MM.1S (cell line): ENCODE measurements at regions not wholly inside any gene's neighbourhood (a gene's known extent, or its start where the extent isn't known, plus 50 kb on each side); places are given as distances from the start of the nearest gene placed in this dataset.

Source experiments
- DNase-seq: peaks from one replicate; pipeline ENCODE4 v3.0.0-alpha.2; 2015
- H2AFZ ChIP-seq: fragments of 300-600 bp; sonication (generic); 2 replicates; pipeline ENCODE4 v1.6.0; 2016; ENCODE audit warnings: antibody characterized with exemption, low read length
- H3F3A ChIP-seq: fragments of 300-600 bp; sonication (generic); 2 replicates; pipeline ENCODE4 v1.6.1; 2016; ENCODE audit warnings: mild to moderate bottlenecking, antibody characterized with exemption, low read length, moderate library complexity, mixed read lengths; ENCODE audit not compliant: insufficient read depth
- H3K27ac ChIP-seq: fragments of 300-600 bp; sonication (generic); 2 replicates; pipeline ENCODE4 v1.5.1; 2016; ENCODE audit warnings: mild to moderate bottlenecking, low read length
- H3K27me3 ChIP-seq: fragments of 300-600 bp; sonication (generic); replicated peaks from 2 replicates; pipeline ENCODE4 v1.6.0; 2016; ENCODE audit warnings: low read length; ENCODE audit not compliant: insufficient read depth
- H3K36me3 ChIP-seq: fragments of 300-600 bp; sonication (generic); replicated peaks from 2 replicates; pipeline ENCODE4 v1.6.1; 2016; ENCODE audit warnings: mild to moderate bottlenecking, low read length, mixed read lengths; ENCODE audit not compliant: insufficient read depth
- H3K4me1 ChIP-seq: fragments of 300-600 bp; sonication (generic); 2 replicates; pipeline ENCODE4 v1.6.1; 2016; ENCODE audit warnings: low read length, mixed read lengths
- H3K4me2 ChIP-seq: fragments of 300-600 bp; sonication (generic); 2 replicates; pipeline ENCODE4 v1.6.0; 2016; ENCODE audit warnings: low read depth, low read length
- H3K4me3 ChIP-seq: fragments of 300-600 bp; sonication (generic); 2 replicates; pipeline ENCODE4 v1.5.1; 2016; ENCODE audit warnings: low read length, mixed read lengths
- H3K79me2 ChIP-seq: fragments of 300-600 bp; sonication (generic); 2 replicates; pipeline ENCODE4 v1.6.1; 2016; ENCODE audit warnings: mixed run types, low read length, mixed read lengths
- H3K9ac ChIP-seq: fragments of 300-600 bp; sonication (generic); 2 replicates; pipeline ENCODE4 v1.6.1; 2016; ENCODE audit warnings: low read length, mixed read lengths
- H3K9me2 ChIP-seq: fragments of 300-600 bp; sonication (generic); replicated peaks from 2 replicates; pipeline ENCODE4 v1.6.1; 2016; ENCODE audit warnings: mild to moderate bottlenecking, low read length, mixed read lengths; ENCODE audit not compliant: insufficient read depth
- H3K9me3 ChIP-seq: fragments of 300-600 bp; sonication (generic); replicated peaks from 2 replicates; pipeline ENCODE4 v1.6.1; 2016; ENCODE audit warnings: mild to moderate bottlenecking, low read length, mixed read lengths; ENCODE audit not compliant: insufficient read depth
- H4K20me1 ChIP-seq: fragments of 300-600 bp; sonication (generic); 2 replicates; pipeline ENCODE4 v1.6.1; 2016; ENCODE audit warnings: mild to moderate bottlenecking, low read length, moderate library complexity, mixed read lengths; ENCODE audit not compliant: insufficient read depth
- EZH2 ChIP-seq: fragments of 300-600 bp; sonication (generic); optimal IDR thresholded peaks from 2 replicates; pipeline ENCODE3; 2017; ENCODE audit warnings: low read depth, mild to moderate bottlenecking, antibody characterized with exemption, low read length, mixed read lengths
- EZH2phosphoT487 ChIP-seq: fragments of 300-600 bp; sonication (generic); IDR thresholded peaks from 2 replicates; pipeline ENCODE4 v1.6.1; 2018; ENCODE audit warnings: antibody characterized with exemption, low read length
- TF ChIP-seq, protein P1 (sequence below): fragments of 300-600 bp; sonication (generic); IDR thresholded peaks from 2 replicates; pipeline ENCODE4 v1.5.1; 2016; ENCODE audit warnings: antibody characterized with exemption, low read length, mixed read lengths

GRCh38 chr3:95883801-95884200 is 930.6 kb upstream of the EPHA6 start:
- no peak for DNase-seq

GRCh38 chr3:95886616-95887015 is 927.8 kb upstream of the EPHA6 start:
- Histone ChIP-seq H3K9ac (no peak overlapping the region), H3K27ac (no peak overlapping the region), H4K20me1 (no peaks in the 10 kb centered on the region), H3K27me3 (no peaks in the 10 kb centered on the region), H3K9me3 (no peaks in the 10 kb centered on the region), H3K79me2 (no peaks in the 10 kb centered on the region), H3K4me1 (no peaks in the 10 kb centered on the region), H3K4me3 (no peak overlapping the region), H3K9me2 (no peaks in the 10 kb centered on the region), H3F3A (no peaks in the 10 kb centered on the region), H3K4me2 (no peak overlapping the region), H2AFZ (no peak overlapping the region), H3K36me3 (no peaks in the 10 kb centered on the region)
- no peak for DNase-seq
- TF ChIP-seq, protein P1, sequence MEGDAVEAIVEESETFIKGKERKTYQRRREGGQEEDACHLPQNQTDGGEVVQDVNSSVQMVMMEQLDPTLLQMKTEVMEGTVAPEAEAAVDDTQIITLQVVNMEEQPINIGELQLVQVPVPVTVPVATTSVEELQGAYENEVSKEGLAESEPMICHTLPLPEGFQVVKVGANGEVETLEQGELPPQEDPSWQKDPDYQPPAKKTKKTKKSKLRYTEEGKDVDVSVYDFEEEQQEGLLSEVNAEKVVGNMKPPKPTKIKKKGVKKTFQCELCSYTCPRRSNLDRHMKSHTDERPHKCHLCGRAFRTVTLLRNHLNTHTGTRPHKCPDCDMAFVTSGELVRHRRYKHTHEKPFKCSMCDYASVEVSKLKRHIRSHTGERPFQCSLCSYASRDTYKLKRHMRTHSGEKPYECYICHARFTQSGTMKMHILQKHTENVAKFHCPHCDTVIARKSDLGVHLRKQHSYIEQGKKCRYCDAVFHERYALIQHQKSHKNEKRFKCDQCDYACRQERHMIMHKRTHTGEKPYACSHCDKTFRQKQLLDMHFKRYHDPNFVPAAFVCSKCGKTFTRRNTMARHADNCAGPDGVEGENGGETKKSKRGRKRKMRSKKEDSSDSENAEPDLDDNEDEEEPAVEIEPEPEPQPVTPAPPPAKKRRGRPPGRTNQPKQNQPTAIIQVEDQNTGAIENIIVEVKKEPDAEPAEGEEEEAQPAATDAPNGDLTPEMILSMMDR: no peak
- TF ChIP-seq EZH2 (no peak), EZH2phosphoT487 (no peak)

More at GRCh38 chr3:95883801-95884200, 930.6 kb upstream of the EPHA6 start:
- no peaks in the 10 kb centered on the region for H3K36me3 ChIP-seq
- no peak overlapping the region for H3K4me3 ChIP-seq
- no peaks in the 10 kb centered on the region for H3K27me3 ChIP-seq
- no peak overlapping the region for H3K9ac ChIP-seq
- H4K20me1 ChIP-seq: no peaks in the 10 kb centered on the region
- no peaks in the 10 kb centered on the region for H3K9me3 ChIP-seq
- no peaks in the 10 kb centered on the region for H3F3A ChIP-seq
- TF ChIP-seq, protein P1: no peak
- TF ChIP-seq EZH2phosphoT487: no peak
- no peak for TF ChIP-seq EZH2
- no peaks in the 10 kb centered on the region for H3K79me2 ChIP-seq
- H3K4me1 ChIP-seq: no peaks in the 10 kb centered on the region
- H3K4me2 ChIP-seq: no peak overlapping the region
- H3K27ac ChIP-seq: no peak overlapping the region
- no peaks in the 10 kb centered on the region for H3K9me2 ChIP-seq
- no peak overlapping the region for H2AFZ ChIP-seq

GRCh38 chr3:95887114-95887513 is 927.3 kb upstream of the EPHA6 start:
- Histone ChIP-seq H3K9ac (no peak overlapping the region), H4K20me1 (no peaks in the 10 kb centered on the region), H2AFZ (no peak overlapping the region), H3K27me3 (no peaks in the 10 kb centered on the region), H3K36me3 (no peaks in the 10 kb centered on the region), H3K79me2 (no peaks in the 10 kb centered on the region), H3F3A (no peaks in the 10 kb centered on the region), H3K4me3 (no peak overlapping the region), H3K9me2 (no peaks in the 10 kb centered on the region), H3K27ac (no peak overlapping the region), H3K4me2 (no peak overlapping the region), H3K4me1 (no peaks in the 10 kb centered on the region), H3K9me3 (no peaks in the 10 kb centered on the region)
- TF ChIP-seq EZH2: no peak
- TF ChIP-seq EZH2phosphoT487: no peak
- TF ChIP-seq, protein P1: no peak
- DNase-seq: no peak
